ENCODE measurements at regions not wholly inside any gene's neighbourhood (a gene's known extent, or its start where the extent isn't known, plus 50 kb on each side); places are given as distances from the start of the nearest gene placed in this dataset.

DNA sequence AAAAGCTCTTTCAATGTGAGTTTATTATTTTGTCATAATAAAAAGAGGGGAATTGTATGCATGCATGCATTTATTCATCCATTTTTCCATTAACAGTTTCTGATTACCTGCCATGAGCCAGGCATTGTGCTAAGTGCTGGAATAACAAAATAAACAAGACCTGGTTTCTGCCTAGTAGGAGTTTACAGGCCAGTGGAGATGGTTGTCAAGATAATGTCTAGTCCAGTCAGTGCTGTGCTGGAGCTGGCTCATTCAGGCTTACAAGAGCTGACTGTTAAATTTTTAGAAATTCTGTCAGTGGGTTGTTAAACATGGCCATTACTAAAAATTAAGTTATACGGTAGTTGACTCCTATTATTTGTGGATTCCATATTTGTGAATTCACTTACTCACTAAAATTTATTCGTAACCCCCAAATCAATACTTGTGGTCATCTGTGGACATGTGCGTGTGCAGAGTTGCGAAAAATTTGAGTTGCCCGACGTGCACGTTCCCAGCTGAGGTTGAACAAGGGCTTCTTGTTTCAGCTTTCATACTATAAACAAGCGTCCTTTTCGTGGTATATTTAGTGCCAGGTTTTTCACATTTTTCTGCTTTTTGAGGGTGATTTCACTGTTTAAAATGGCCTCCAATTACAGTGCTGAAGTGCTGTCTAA, 172.3 kb upstream of the RPS6KA3 start:
- no TSS peak for BruUV-seq (replicated peaks)
- Histone ChIP-seq H3K9ac (ENCODE audit: low read length) (no peak overlapping the region), H3K9me3 (ENCODE audit: control insufficient read depth in 1 of 2, insufficient read depth in 1 of 2, low read depth in 1 of 2, low read length in 2 of 2) (no peaks in the 10 kb centered on the region), H3K27ac (ENCODE audit: low read depth, low read length) (no peak overlapping the region), H4K20me1 (ENCODE audit: insufficient read depth) (no peaks in the 10 kb centered on the region), H3K4me2 (ENCODE audit: low read length) (no peak overlapping the region), H3K27me3 (ENCODE audit: insufficient read depth, low read length) (no peaks in the 10 kb centered on the region), H3K4me1 (ENCODE audit: control insufficient read depth in 1 of 2, insufficient read depth in 2 of 2, low read length in 2 of 2) (no peaks in the 10 kb centered on the region), H3K36me3 (ENCODE audit: control insufficient read depth in 1 of 2, insufficient read depth in 2 of 2, low read length in 2 of 2) (no peaks in the 10 kb centered on the region), H3K9me2 (ENCODE audit: insufficient read depth) (no peaks in the 10 kb centered on the region), H2AFZ (ENCODE audit: low read depth, low read length, poor library complexity, severe bottlenecking) (no peak overlapping the region), H3K79me2 (ENCODE audit: insufficient read depth, low read length) (no peaks in the 10 kb centered on the region), H3K4me3 (replicated peaks in 1 of 2; ENCODE audit: low read depth in 1 of 2, low read length in 2 of 2) (no peak overlapping the region)
- intact Hi-C loops (cut with micrococcal nuclease), result no loop called here
- ChIA-PET CTCF (interaction anchor here (0.6 kb wide), 1 partner anchor 186 kb away, joined by 3 read pairs; no protein-coding TSS in a partner anchor), POLR2A (no interaction called here), RAD21 (ENCODE audit: low non-redundant PET in 1 of 2, low total read pairs in 2 of 2, uncharacterized antibody in 2 of 2, unreplicated experiment in 2 of 2) (no interaction called here)
- ATAC-seq (no peak), DNase-seq (ENCODE audit: low read depth, low spot score) (no peak)
- TF ChIP-seq SP1 (IDR thresholded peaks at IDR 0.05; ENCODE audit: low read depth) (no peak), POLR2AphosphoS5 (IDR thresholded peaks at IDR 0.05; ENCODE audit: low read depth, low read length) (no peak), SIN3A (IDR thresholded peaks at IDR 0.05; ENCODE audit: low read depth) (no peak), EGR1 (IDR thresholded peaks at IDR 0.05; ENCODE audit: low read depth) (no peak), EZH2 (IDR thresholded peaks at IDR 0.05) (no peak), POLR2A (IDR thresholded peaks at IDR 0.05; ENCODE audit: borderline replicate concordance, extremely low read depth, insufficient read depth, insufficient read length) (no peak), ZNF274 (IDR thresholded peaks at IDR 0.05; ENCODE audit: low read depth, low read length) (no peak), YY1 (IDR thresholded peaks at IDR 0.05; ENCODE audit: extremely low read depth, insufficient replicate concordance, low read depth, low read length) (no peak), EZH2phosphoT487 (IDR thresholded peaks at IDR 0.05; ENCODE audit: borderline replicate concordance) (no peak)
- TF ChIP-seq, protein P1, sequence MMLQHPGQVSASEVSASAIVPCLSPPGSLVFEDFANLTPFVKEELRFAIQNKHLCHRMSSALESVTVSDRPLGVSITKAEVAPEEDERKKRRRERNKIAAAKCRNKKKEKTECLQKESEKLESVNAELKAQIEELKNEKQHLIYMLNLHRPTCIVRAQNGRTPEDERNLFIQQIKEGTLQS (IDR thresholded peaks at IDR 0.05), result no peak
- TF ChIP-seq, protein P2, sequence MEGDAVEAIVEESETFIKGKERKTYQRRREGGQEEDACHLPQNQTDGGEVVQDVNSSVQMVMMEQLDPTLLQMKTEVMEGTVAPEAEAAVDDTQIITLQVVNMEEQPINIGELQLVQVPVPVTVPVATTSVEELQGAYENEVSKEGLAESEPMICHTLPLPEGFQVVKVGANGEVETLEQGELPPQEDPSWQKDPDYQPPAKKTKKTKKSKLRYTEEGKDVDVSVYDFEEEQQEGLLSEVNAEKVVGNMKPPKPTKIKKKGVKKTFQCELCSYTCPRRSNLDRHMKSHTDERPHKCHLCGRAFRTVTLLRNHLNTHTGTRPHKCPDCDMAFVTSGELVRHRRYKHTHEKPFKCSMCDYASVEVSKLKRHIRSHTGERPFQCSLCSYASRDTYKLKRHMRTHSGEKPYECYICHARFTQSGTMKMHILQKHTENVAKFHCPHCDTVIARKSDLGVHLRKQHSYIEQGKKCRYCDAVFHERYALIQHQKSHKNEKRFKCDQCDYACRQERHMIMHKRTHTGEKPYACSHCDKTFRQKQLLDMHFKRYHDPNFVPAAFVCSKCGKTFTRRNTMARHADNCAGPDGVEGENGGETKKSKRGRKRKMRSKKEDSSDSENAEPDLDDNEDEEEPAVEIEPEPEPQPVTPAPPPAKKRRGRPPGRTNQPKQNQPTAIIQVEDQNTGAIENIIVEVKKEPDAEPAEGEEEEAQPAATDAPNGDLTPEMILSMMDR (IDR thresholded peaks at IDR 0.05 in 2 of 3, conservative IDR thresholded peaks at IDR 0.05 in 1 of 3; ENCODE audit: borderline replicate concordance in 1 of 3, insufficient read depth in 1 of 3, low read depth in 2 of 3, low read length in 2 of 3), result no peak
- TF ChIP-seq, protein P3, sequence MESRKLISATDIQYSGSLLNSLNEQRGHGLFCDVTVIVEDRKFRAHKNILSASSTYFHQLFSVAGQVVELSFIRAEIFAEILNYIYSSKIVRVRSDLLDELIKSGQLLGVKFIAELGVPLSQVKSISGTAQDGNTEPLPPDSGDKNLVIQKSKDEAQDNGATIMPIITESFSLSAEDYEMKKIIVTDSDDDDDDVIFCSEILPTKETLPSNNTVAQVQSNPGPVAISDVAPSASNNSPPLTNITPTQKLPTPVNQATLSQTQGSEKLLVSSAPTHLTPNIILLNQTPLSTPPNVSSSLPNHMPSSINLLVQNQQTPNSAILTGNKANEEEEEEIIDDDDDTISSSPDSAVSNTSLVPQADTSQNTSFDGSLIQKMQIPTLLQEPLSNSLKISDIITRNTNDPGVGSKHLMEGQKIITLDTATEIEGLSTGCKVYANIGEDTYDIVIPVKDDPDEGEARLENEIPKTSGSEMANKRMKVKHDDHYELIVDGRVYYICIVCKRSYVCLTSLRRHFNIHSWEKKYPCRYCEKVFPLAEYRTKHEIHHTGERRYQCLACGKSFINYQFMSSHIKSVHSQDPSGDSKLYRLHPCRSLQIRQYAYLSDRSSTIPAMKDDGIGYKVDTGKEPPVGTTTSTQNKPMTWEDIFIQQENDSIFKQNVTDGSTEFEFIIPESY (IDR thresholded peaks at IDR 0.05; ENCODE audit: extremely low read depth, insufficient replicate concordance, low read length), result no peak
- TF ChIP-seq, protein P4, sequence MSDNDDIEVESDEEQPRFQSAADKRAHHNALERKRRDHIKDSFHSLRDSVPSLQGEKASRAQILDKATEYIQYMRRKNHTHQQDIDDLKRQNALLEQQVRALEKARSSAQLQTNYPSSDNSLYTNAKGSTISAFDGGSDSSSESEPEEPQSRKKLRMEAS (IDR thresholded peaks at IDR 0.05), result no peak
- TF ChIP-seq, protein P5, sequence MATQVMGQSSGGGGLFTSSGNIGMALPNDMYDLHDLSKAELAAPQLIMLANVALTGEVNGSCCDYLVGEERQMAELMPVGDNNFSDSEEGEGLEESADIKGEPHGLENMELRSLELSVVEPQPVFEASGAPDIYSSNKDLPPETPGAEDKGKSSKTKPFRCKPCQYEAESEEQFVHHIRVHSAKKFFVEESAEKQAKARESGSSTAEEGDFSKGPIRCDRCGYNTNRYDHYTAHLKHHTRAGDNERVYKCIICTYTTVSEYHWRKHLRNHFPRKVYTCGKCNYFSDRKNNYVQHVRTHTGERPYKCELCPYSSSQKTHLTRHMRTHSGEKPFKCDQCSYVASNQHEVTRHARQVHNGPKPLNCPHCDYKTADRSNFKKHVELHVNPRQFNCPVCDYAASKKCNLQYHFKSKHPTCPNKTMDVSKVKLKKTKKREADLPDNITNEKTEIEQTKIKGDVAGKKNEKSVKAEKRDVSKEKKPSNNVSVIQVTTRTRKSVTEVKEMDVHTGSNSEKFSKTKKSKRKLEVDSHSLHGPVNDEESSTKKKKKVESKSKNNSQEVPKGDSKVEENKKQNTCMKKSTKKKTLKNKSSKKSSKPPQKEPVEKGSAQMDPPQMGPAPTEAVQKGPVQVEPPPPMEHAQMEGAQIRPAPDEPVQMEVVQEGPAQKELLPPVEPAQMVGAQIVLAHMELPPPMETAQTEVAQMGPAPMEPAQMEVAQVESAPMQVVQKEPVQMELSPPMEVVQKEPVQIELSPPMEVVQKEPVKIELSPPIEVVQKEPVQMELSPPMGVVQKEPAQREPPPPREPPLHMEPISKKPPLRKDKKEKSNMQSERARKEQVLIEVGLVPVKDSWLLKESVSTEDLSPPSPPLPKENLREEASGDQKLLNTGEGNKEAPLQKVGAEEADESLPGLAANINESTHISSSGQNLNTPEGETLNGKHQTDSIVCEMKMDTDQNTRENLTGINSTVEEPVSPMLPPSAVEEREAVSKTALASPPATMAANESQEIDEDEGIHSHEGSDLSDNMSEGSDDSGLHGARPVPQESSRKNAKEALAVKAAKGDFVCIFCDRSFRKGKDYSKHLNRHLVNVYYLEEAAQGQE (IDR thresholded peaks at IDR 0.05; ENCODE audit: low read depth), result no peak
